Glutamatergic neuron (in vitro differentiated cells): ENCODE measurements at regions not wholly inside any gene's neighbourhood (a gene's known extent, or its start where the extent isn't known, plus 50 kb on each side); places are given as distances from the start of the nearest gene placed in this dataset.

Experiments used
- DNase-seq: peaks from one replicate; pipeline ENCODE4 v3.0.0; 2022
- H3K27ac Mint-ChIP-seq: one replicate; pipeline ENCODE4 v1.8.0; 2020; ENCODE audit warnings: mild to moderate bottlenecking, mixed read lengths, inconsistent platforms; ENCODE audit not compliant: unreplicated experiment
- H3K27me3 Mint-ChIP-seq: one replicate; pipeline ENCODE4 v1.8.0; 2020; ENCODE audit warnings: mild to moderate bottlenecking, moderate library complexity, mixed read lengths, inconsistent platforms; ENCODE audit not compliant: unreplicated experiment
- H3K36me3 Mint-ChIP-seq: one replicate; pipeline ENCODE4 v1.8.0; 2020; ENCODE audit warnings: mild to moderate bottlenecking, mixed read lengths, inconsistent platforms; ENCODE audit not compliant: unreplicated experiment
- H3K4me1 Mint-ChIP-seq: one replicate; pipeline ENCODE4 v1.8.0; 2020; ENCODE audit warnings: mild to moderate bottlenecking, low read depth, mixed read lengths, inconsistent platforms; ENCODE audit not compliant: unreplicated experiment
- H3K4me3 Mint-ChIP-seq: one replicate; pipeline ENCODE4 v1.8.0; 2020; ENCODE audit warnings: mild to moderate bottlenecking, mixed read lengths, inconsistent platforms; ENCODE audit not compliant: unreplicated experiment
- H3K9me3 Mint-ChIP-seq: one replicate; pipeline ENCODE4 v1.8.0; 2020; ENCODE audit warnings: mild to moderate bottlenecking, moderate library complexity, mixed read lengths, inconsistent platforms; ENCODE audit not compliant: unreplicated experiment
- TF ChIP-seq, protein P1 (sequence below): fragments of 200-600 bp; sonication (generic); IDR thresholded peaks from one replicate; pipeline ENCODE4 v1.5.0; 2021; ENCODE audit not compliant: partially characterized antibody, unreplicated experiment

DNA sequence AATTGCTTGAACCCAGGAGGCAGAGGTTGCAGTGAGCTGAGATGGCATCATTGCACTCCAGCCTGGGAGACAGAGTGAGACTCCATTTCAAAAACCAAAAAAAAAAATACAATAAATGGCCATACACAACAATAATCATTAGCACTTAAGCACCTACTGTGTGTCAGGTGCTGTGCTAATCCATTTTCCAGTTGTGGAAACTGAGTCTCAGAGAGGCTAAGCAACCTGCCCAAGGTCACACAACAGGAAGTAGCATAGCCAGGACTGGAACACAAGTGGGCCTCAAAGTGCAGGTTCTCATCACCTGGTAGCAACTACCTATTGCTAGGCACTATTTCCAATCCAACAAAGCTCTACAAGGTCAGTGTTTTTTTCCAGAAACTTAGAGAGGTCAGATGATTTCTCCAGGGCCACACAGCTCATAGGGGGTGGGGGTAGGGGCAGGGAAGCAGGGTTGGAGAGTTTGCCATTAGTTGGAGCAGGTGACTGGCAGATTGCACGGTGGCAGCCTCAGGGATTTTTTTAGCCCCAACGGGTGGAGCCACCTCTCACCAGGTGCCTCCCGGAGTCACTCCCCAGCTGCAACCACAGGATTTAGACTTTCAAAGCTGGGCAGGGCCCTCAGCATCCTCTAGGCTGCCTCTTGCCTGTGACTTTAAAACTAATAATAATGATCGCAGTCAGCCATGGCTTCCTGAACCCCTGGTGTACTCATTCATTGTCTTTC, 52.5 kb upstream of the ID3 start:
- no peaks in the 10 kb centered on the region for H3K36me3 Mint-ChIP-seq
- H3K27me3 Mint-ChIP-seq: peaks cover 13% of the 10 kb centered on the region
- H3K9me3 Mint-ChIP-seq: peaks cover 3% of the 10 kb centered on the region
- DNase-seq: no peak
- H3K4me1 Mint-ChIP-seq: no peaks in the 10 kb centered on the region
- TF ChIP-seq, protein P1, sequence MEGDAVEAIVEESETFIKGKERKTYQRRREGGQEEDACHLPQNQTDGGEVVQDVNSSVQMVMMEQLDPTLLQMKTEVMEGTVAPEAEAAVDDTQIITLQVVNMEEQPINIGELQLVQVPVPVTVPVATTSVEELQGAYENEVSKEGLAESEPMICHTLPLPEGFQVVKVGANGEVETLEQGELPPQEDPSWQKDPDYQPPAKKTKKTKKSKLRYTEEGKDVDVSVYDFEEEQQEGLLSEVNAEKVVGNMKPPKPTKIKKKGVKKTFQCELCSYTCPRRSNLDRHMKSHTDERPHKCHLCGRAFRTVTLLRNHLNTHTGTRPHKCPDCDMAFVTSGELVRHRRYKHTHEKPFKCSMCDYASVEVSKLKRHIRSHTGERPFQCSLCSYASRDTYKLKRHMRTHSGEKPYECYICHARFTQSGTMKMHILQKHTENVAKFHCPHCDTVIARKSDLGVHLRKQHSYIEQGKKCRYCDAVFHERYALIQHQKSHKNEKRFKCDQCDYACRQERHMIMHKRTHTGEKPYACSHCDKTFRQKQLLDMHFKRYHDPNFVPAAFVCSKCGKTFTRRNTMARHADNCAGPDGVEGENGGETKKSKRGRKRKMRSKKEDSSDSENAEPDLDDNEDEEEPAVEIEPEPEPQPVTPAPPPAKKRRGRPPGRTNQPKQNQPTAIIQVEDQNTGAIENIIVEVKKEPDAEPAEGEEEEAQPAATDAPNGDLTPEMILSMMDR: no peak
- no peak overlapping the region for H3K4me3 Mint-ChIP-seq
- H3K27ac Mint-ChIP-seq: no peak overlapping the region

DNA sequence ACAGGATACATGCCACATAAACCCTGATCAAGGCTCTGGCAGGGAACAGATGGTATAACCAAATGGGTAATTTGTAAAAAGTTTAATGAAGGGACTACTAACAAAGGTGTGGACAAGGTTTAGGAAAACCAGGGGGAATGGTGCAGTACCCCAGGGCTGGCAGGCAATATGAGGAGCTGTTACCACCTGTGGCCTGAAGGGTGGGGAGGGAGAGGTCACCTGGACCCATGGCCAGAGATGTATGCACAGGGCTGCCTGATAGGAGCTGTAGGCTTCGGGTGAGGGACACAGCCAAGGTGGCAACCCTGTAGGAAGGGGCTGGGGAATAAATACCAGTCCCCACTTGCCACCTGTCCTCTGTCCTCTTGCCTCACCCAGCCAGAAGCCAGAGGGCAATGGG, 51.4 kb upstream of the ID3 start:
- H3K9me3 Mint-ChIP-seq: peaks cover 3% of the 10 kb centered on the region
- H3K36me3 Mint-ChIP-seq: no peaks in the 10 kb centered on the region
- H3K4me1 Mint-ChIP-seq: no peaks in the 10 kb centered on the region
- H3K27me3 Mint-ChIP-seq: peaks cover 13% of the 10 kb centered on the region
- no peak for DNase-seq
- no peak overlapping the region for H3K4me3 Mint-ChIP-seq
- H3K27ac Mint-ChIP-seq: no peak overlapping the region
- TF ChIP-seq, protein P1: no peak

DNA sequence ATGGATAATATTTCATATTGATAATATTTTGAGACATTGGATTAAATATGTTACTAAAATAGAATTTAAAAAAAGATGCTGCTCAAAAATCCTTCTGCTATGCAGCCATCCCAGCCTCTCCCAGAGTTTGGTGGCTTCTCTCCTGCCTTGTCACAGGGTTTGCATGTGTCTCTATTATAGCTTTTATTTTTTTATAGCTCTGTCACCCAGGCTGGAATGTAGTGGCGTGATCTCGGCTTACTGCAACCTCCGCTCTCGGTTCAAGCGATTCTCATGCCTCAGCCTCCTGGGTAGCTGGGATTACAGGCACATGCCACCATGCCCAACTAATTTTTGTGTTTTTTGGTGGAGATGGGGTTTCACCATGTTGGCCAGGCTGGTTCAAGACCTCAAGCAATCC, 50.7 kb upstream of the ID3 start:
- Mint-ChIP-seq H3K9me3 (peaks cover 3% of the 10 kb centered on the region), H3K27me3 (peaks cover 13% of the 10 kb centered on the region), H3K4me3 (no peak overlapping the region), H3K27ac (no peak overlapping the region), H3K36me3 (no peaks in the 10 kb centered on the region), H3K4me1 (no peaks in the 10 kb centered on the region)
- TF ChIP-seq, protein P1: no peak
- DNase-seq: no peak
